HCT116 (cell line): ENCODE measurements at regions not wholly inside any gene's neighbourhood (a gene's known extent, or its start where the extent isn't known, plus 50 kb on each side); places are given as distances from the start of the nearest gene placed in this dataset.

Experiments
- ATAC-seq: fragments of 200-7000 bp; cut with Tn5 transposase; 2 replicates; pipeline ENCODE4 v1.9.1; 2020; ENCODE audit warnings: mild to moderate bottlenecking, moderate library complexity
- BruUV-seq: library from RNA; stranded (reverse); fragments of 400-500 nt; replicated peaks from 2 replicates; lab custom pipeline; 2021; lab: Mats Ljungman, UMichigan
- CTCF ChIA-PET: fragments of 300-600 bp; sonication (Branson Sonifier 250); formaldehyde crosslinking; loops from one replicate; lab custom pipeline; 2021; ENCODE audit warnings: antibody characterized with exemption; lab: Charles Lee
- POLR2A ChIA-PET: fragments of 300-600, 350-600 bp; sonication (Branson Sonifier 250); formaldehyde crosslinking; loops from one replicate; lab custom pipeline; 2021; ENCODE audit warnings: antibody characterized with exemption; lab: Charles Lee
- RAD21 ChIA-PET, 2 experiments: fragments of 300-600 bp; sonication (Branson Sonifier 250); formaldehyde crosslinking; loops; one replicate each; lab custom pipeline; 2023; ENCODE audit warnings: low total read pairs in 2 of 2; ENCODE audit not compliant: uncharacterized antibody in 2 of 2, unreplicated experiment in 2 of 2, low non-redundant PET in 1 of 2; lab: Charles Lee
- DNase-seq: peaks from one replicate; pipeline ENCODE4 v3.0.0-alpha.2; 2010; ENCODE audit warnings: low read depth, low spot score
- H2AFZ ChIP-seq: fragments of 200-600 bp; shearing (Covaris generic), sonication (generic); 2 replicates; pipeline ENCODE4 v1.6.1; 2017; ENCODE audit warnings: low read depth, mixed run types, mixed read lengths, antibody characterized with exemption, low read length; ENCODE audit not compliant: poor library complexity, severe bottlenecking
- H3K27ac ChIP-seq: 2 replicates; pipeline ENCODE4 v1.5.1; 2012; ENCODE audit warnings: low read depth, low read length
- H3K27me3 ChIP-seq: fragments of 200-600 bp; sonication (generic); 2 replicates; pipeline ENCODE4 v1.6.1; 2016; ENCODE audit warnings: mixed run types, low read length, mixed read lengths; ENCODE audit not compliant: insufficient read depth
- H3K36me3 ChIP-seq, 2 experiments: fragments of 200-500 bp in 1 of 2; fragments of 200-600 bp in 1 of 2; sonication (Bioruptor generic) in 1 of 2; sonication (generic) in 1 of 2; 2 replicates each; pipeline versions ENCODE4 v1.5.1 to v1.6.1; 2014 to 2016; ENCODE audit warnings: low read length in 2 of 2, inconsistent platforms in 1 of 2, mixed read lengths in 1 of 2, mixed run types in 1 of 2; ENCODE audit not compliant: insufficient read depth in 2 of 2, control insufficient read depth in 1 of 2
- H3K4me1 ChIP-seq, 2 experiments: fragments of 200-600 bp in 1 of 2; sonication (generic) in 1 of 2; 2 replicates each; pipeline versions ENCODE4 v1.5.1 to v1.6.1; 2012 to 2017; ENCODE audit warnings: low read length in 2 of 2, inconsistent platforms in 1 of 2, mild to moderate bottlenecking in 1 of 2, mixed read lengths in 1 of 2, mixed run types in 1 of 2, moderate library complexity in 1 of 2; ENCODE audit not compliant: insufficient read depth in 2 of 2, control insufficient read depth in 1 of 2
- H3K4me2 ChIP-seq: fragments of 200-600 bp; sonication (generic); 2 replicates; pipeline ENCODE4 v1.6.1; 2017; ENCODE audit warnings: mixed run types, low read length, mixed read lengths
- H3K4me3 ChIP-seq, 2 experiments: fragments of 200-600 bp in 1 of 2; sonication (generic) in 1 of 2; replicated peaks in 1 of 2; 2 replicates each; pipeline ENCODE4 v1.5.1; 2011 to 2016; ENCODE audit warnings: low read length in 2 of 2, control low read depth in 1 of 2, low read depth in 1 of 2, mild to moderate bottlenecking in 1 of 2, mixed read lengths in 1 of 2, mixed run types in 1 of 2
- H3K79me2 ChIP-seq: fragments of 200-600 bp; sonication (generic); 2 replicates; pipeline ENCODE4 v1.6.1; 2017; ENCODE audit warnings: mild to moderate bottlenecking, mixed run types, low read length, moderate library complexity, mixed read lengths; ENCODE audit not compliant: insufficient read depth
- H3K9ac ChIP-seq: fragments of 200-600 bp; sonication (generic); 2 replicates; pipeline ENCODE4 v1.6.1; 2016; ENCODE audit warnings: low read length, mixed read lengths
- H3K9me2 ChIP-seq: fragments of 200-600 bp; sonication (generic), shearing (Covaris generic); 2 replicates; pipeline ENCODE4 v1.6.1; 2017; ENCODE audit warnings: mixed run types, mild to moderate bottlenecking, moderate library complexity; ENCODE audit not compliant: insufficient read depth
- H3K9me3 ChIP-seq, 2 experiments: fragments of 200-500 bp in 1 of 2; fragments of 200-600 bp in 1 of 2; sonication (Bioruptor generic) in 1 of 2; sonication (generic) in 1 of 2; 2 replicates each; pipeline ENCODE4 v1.6.1; 2014 to 2017; ENCODE audit warnings: low read length in 2 of 2, mixed read lengths in 2 of 2, inconsistent platforms in 1 of 2, low read depth in 1 of 2, mild to moderate bottlenecking in 1 of 2, mixed run types in 1 of 2, moderate library complexity in 1 of 2; ENCODE audit not compliant: control insufficient read depth in 1 of 2, insufficient read depth in 1 of 2
- H4K20me1 ChIP-seq: fragments of 200-600 bp; sonication (generic), shearing (Covaris generic); 2 replicates; pipeline ENCODE4 v1.6.1; 2017; ENCODE audit warnings: mixed run types, mild to moderate bottlenecking, moderate library complexity; ENCODE audit not compliant: insufficient read depth
- CEBPB ChIP-seq: IDR thresholded peaks from 2 replicates; pipeline ENCODE4 v1.6.1; 2012; ENCODE audit warnings: low read depth
- CTCF ChIP-seq, 3 experiments: fragments of 200-600 bp in 1 of 3; sonication (generic) in 1 of 3; IDR thresholded peaks in 2 of 3; conservative IDR thresholded peaks in 1 of 3; 2 replicates each; pipeline ENCODE4 v1.5.1; 2012 to 2017; ENCODE audit warnings: low read depth in 2 of 3, low read length in 2 of 3, antibody characterized with exemption in 1 of 3, borderline replicate concordance in 1 of 3, control low read depth in 1 of 3, mild to moderate bottlenecking in 1 of 3, mixed read lengths in 1 of 3, mixed run types in 1 of 3, moderate library complexity in 1 of 3; ENCODE audit not compliant: insufficient read depth in 1 of 3
- EGR1 ChIP-seq: IDR thresholded peaks from 2 replicates; pipeline ENCODE4 v1.6.1; 2012; ENCODE audit warnings: low read depth
- ELF1 ChIP-seq: IDR thresholded peaks from 2 replicates; pipeline ENCODE4 v1.6.1; 2012; ENCODE audit warnings: low read depth, borderline replicate concordance
- POLR2A ChIP-seq: IDR thresholded peaks from 2 replicates; pipeline ENCODE4 v1.7.0; 2011; ENCODE audit warnings: borderline replicate concordance; ENCODE audit not compliant: insufficient read depth, insufficient read length; ENCODE audit errors: extremely low read depth
- POLR2AphosphoS5 ChIP-seq: IDR thresholded peaks from 2 replicates; pipeline ENCODE4 v1.6.1; 2011; ENCODE audit warnings: mild to moderate bottlenecking, low read depth, low read length, moderate library complexity
- SP1 ChIP-seq: IDR thresholded peaks from 2 replicates; pipeline ENCODE4 v1.6.1; 2012; ENCODE audit warnings: low read depth
- ZNF274 ChIP-seq: fragments of 200-500 bp; sonication (Bioruptor generic); IDR thresholded peaks from 2 replicates; pipeline ENCODE4 v1.6.1; 2014; ENCODE audit warnings: mild to moderate bottlenecking, low read depth, low read length, inconsistent platforms
- intact Hi-C: fragments of 100-400 bp; cut with micrococcal nuclease; formaldehyde crosslinking; loops from 2 replicates; pipeline ENCODE4 v1.10.0; 2022

- H2AFZ ChIP-seq, result no peak overlapping the region
- no peak overlapping the region for H3K4me3 ChIP-seq
- DNase-seq, result no peak
- no peaks in the 10 kb centered on the region for H3K36me3 ChIP-seq
- H3K9me3 ChIP-seq, result no peaks in the 10 kb centered on the region
- ChIA-PET CTCF (no interaction called here), POLR2A (no interaction called here), RAD21 (no interaction called here)
- H3K27me3 ChIP-seq, result no peaks in the 10 kb centered on the region
- no TSS peak for BruUV-seq
- H4K20me1 ChIP-seq, result no peaks in the 10 kb centered on the region
- intact Hi-C loops, result no loop called here
- H3K9ac ChIP-seq, result no peak overlapping the region
- H3K4me1 ChIP-seq, result no peaks in the 10 kb centered on the region
- H3K9me2 ChIP-seq, result no peaks in the 10 kb centered on the region
- ATAC-seq, result no peak
- no peak overlapping the region for H3K27ac ChIP-seq
- H3K4me2 ChIP-seq, result no peak overlapping the region
- TF ChIP-seq POLR2A, result no peak
- no peak for TF ChIP-seq EGR1
- TF ChIP-seq CEBPB, result no peak
- H3K79me2 ChIP-seq, result no peaks in the 10 kb centered on the region
These were observed 318.9 kb upstream of the DPPA4 start for GRCh38 chr3:109656225-109656624.

GRCh38 chr3:109678600-109678999, 341.3 kb upstream of the DPPA4 start:
- Histone ChIP-seq H3K36me3 (no peaks in the 10 kb centered on the region), H4K20me1 (no peaks in the 10 kb centered on the region), H3K27ac (no peak overlapping the region), H3K4me3 (no peak overlapping the region), H3K79me2 (no peaks in the 10 kb centered on the region), H3K9ac (no peak overlapping the region), H3K27me3 (no peaks in the 10 kb centered on the region), H3K4me1 (no peaks in the 10 kb centered on the region), H3K9me2 (no peaks in the 10 kb centered on the region), H3K9me3 (no peaks in the 10 kb centered on the region), H2AFZ (peak overlapping the region; percentile 26), H3K4me2 (no peak overlapping the region)
- DNase-seq (no peak), ATAC-seq (no peak)
- RAD21 ChIA-PET, result no interaction called here
- POLR2A ChIA-PET, result no interaction called here
- CTCF ChIA-PET, result no interaction called here
- TF ChIP-seq ELF1 (no peak), SP1 (no peak), POLR2AphosphoS5 (no peak), ZNF274 (no peak), CTCF (IDR thresholded peaks at IDR 0.05 in 2 of 3, conservative IDR thresholded peaks at IDR 0.05 in 1 of 3; ENCODE audit: borderline replicate concordance in 1 of 3, insufficient read depth in 1 of 3, low read depth in 2 of 3, low read length in 2 of 3) (no peak), POLR2A (no peak)
- intact Hi-C loops, result no loop called here
- BruUV-seq, result no TSS peak
